CD4-positive, alpha-beta T cell treated with Interleukin-17A for 4 hours (primary cell): ENCODE measurements at regions not wholly inside any gene's neighbourhood (a gene's known extent, or its start where the extent isn't known, plus 50 kb on each side); places are given as distances from the start of the nearest gene placed in this dataset.
"Not testable (repeated sequence)": the region's sequence is repeated elsewhere in the genome, so short reads cannot be mapped to it uniquely, and the experiment has no call there.

Experiments
- DNase-seq: peaks from one replicate; pipeline ENCODE4 v3.0.0-alpha.2; 2020; ENCODE audit warnings: mixed read lengths

- DNase-seq: no peak
These were observed 503.5 kb upstream of the SOX11 start for GRCh38 chr2:5188636-5189035.

- DNase-seq: no peak
These were observed 502.2 kb upstream of the SOX11 start for GRCh38 chr2:5190023-5190422.

GRCh38 chr2:5195636-5196035 lies 496.5 kb upstream of the SOX11 start:
- DNase-seq: no peak

DNA sequence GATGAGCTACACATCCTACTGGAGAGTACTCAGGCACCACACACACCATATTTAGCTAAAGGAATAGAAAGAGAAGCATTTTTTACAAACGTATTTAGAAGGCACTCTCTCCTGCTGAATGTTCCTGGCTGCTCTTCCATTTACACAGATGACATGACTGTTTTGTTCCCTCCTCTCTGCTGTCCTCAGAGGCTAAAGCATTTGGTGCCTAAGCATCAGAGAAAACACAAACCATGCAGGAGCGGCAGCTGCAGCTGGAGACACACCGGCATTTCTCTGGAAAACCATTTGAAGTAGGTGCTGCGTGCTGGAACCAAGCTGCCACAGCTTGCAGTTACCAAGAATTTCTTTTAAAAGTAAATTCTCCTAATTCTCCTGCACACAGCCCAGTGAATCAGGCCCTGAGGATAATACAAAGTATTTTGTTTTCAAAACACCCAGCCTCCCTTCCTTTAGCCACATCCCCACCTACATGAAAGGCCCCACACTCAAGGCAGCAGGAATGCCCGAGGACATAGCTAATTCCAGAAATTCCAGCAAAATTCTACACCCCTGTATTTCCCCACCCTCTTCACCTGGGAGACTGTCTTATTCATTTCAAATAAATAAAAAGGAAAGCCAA lies 488.9 kb upstream of the SOX11 start:
- DNase-seq: no peak

GRCh38 chr2:5206742-5207141 lies 485.4 kb upstream of the SOX11 start:
- DNase-seq: not testable (repeated sequence)

DNA sequence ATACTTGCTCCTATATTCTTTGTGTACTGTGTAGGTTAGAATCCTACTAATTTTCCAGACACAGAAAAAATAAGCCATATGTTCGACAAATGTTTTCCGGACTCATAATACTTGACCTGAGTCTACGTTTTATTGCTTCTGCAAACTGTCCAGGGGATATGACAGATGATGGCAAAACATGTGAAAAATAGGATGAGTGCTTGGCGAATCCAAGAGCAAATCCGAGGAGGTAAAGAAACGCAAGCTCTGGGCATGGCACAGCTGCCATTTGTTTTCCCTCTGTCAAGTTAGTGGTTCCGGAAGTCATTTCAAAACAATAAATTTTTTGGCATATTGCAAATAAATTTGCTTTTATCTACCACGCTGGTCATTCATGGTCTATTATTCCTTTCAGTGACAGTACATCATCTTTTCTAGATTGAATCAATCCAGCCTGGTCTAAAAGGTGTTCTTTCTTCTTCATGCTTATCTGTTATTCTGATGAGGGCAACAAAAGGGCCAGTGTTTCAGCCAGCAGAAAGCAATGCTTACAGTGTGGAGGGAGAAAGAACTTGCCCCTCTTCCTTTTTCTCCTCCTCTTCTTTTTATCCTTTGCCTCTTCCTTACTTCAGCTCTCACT lies 476.1 kb upstream of the SOX11 start:
- DNase-seq: no peak

- no peak for DNase-seq
These were observed 465.0 kb upstream of the SOX11 start for GRCh38 chr2:5227062-5227699.

- DNase-seq: no peak
These were observed 462.6 kb upstream of the SOX11 start for GRCh38 chr2:5229574-5229973.

DNA sequence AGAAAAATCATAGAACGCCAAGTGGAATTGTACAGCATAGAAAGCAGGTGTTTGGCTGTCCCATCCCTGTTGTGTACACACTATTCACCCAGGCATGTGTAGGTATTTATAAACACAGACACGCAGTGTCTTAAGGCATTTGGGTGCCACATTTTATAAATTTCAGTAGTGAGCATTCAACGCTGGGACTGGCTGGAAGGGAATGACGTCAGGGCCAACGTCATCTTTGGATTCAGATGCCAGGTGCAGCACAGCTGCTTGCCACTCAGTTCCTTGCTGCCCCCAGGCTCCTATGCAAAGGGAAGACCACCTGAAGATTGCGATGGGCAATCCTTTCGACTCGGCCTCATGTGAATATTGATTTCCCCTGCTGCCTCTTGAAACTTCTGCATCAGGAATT lies 461.7 kb upstream of the SOX11 start:
- DNase-seq: no peak

GRCh38 chr2:5230855-5231254 lies 461.3 kb upstream of the SOX11 start:
- DNase-seq: no peak

GRCh38 chr2:5231287-5231686 lies 460.9 kb upstream of the SOX11 start:
- no peak for DNase-seq

DNA sequence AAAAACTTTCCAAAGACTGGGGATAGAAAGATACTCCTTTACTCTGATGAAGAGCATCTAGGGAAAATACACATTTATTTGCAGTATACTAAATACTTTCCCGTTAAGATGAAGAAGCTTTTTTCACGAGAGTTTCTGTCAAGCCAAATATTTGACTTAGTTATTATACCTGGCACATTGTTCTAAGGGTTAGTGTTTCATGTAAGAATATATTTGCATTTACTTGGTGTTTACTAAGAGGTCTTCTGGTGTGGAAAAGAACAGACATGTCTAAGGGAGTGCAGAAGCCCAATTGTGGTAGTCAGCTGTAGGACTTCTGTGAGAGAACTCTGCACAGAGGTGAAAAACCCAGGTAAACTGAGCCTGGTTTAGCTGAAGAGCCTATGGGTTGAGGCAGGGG lies 457.6 kb upstream of the SOX11 start:
- no peak for DNase-seq

DNA sequence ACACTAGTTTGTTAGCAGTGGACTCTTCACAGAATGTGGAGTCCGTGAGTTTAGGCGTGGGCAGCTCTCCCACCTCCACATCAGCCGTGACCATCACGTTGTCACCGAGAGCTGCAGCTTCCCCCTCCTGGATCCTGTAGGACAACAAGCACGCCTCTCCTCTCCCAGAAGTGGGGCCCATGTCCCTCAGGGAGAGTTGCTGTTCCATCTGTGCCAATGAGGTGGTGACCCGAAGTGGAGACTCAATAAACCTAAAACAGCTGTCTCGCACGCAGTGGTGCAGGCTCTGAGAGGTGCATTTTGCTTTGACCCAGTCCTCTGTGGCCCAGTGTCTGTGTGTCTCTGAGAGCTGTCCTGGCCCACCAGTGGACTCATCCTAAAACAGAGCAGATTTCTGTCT lies 456.5 kb upstream of the SOX11 start:
- no peak for DNase-seq

DNA sequence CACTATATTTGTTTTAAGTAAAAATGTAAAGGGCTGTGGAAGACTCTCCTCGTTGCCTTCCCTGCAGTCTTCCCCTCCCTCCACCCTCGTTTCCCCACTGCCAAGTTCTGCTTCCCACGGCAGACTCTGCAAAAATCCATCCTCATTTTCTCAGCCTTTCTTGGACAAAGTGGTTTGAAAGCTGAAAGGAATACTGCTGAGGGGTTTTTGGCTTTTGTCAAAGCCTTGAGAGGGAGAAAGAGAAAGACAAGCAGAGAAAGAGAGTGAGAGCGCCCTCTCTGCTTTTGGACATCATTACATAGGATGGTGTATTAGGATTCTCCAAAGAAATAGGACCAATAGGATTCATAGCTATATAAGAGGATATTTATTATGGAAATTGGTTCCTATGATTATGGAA lies 455.9 kb upstream of the SOX11 start:
- no peak for DNase-seq

GRCh38 chr2:5242751-5243150 lies 449.4 kb upstream of the SOX11 start:
- no peak for DNase-seq

DNA sequence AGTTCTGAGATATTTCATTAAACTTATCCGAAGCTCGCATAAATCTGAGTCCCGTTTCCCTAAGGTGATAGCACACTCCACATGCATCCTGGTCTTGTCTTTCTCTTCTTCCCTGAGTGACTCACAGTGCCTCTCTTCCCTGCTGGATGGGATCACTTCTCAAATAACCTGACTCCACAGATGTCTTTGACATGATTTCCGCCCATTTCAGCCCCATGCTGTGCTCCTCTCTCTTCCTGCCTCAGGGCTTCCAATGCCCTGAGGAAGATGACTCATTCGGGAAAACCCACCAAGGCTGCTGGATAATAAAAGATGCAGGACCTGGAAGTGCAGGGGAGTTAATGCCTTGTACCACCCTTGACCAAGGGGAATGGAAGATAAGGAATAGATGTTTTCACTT lies 441.7 kb upstream of the SOX11 start:
- DNase-seq: no peak

DNA sequence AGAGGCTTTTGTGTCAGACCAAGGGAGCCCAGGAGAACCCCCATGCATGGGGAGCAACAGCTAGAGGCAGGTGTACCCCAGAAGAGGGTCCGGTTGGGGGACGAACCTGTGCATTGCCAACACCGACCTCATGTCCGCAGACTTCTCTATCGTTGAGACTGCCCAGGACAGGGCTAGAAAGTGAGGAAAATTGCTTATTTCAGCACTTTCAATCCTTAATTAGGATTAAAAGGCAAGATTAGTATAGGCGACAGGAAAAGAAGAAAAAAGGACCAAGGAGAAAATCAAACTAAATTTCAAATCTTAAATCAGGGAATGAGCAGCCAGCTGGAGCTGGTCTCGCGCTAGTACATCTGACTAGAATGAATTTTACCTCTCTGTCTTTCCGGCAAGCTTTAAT lies 438.9 kb upstream of the SOX11 start:
- no peak for DNase-seq

GRCh38 chr2:5254791-5255332 lies 437.3 kb upstream of the SOX11 start:
- DNase-seq: no peak

GRCh38 chr2:5263291-5263690 lies 428.9 kb upstream of the SOX11 start:
- no peak for DNase-seq

DNA sequence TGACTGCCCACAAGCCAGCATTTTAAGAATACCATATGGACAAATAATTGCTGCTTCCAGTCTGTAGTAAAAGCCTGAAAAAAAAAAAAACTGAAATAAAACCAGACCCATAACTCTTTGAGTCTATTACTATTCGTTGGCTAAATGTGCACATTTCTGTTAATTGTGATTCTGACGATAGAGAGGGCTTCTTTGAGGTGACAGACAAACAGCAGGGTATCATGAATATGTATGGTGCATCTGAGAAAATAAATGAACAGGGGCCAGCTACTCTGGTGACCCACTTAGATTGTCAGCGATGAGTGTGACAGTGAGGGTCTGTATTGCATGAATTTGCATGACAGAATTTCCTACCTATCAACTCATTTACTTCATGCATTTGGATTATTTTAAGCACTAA lies 427.8 kb upstream of the SOX11 start:
- DNase-seq: no peak

DNA sequence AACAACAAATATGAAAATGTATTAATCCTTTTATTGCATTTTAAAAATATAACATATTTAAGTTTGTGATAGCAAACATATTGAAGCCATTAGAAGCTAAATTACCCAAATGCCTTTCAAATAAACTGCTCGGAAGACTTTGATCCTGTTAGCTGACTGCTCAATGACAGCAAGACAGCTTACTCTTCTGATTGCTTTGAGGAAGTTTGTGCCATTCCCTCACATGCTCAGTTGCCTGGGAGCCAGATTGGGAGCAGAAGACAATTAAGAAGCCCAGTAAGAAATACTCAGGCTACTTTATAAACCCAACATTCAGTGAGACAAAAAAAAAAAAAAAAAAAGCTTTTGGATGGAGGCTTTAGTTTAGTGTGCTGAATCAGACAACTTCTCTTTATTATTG lies 407.1 kb upstream of the SOX11 start:
- no peak for DNase-seq

GRCh38 chr2:5285872-5286769 lies 406.1 kb upstream of the SOX11 start:
- DNase-seq: no peak
